Right ventricle myocardium superior (tissue), 1 donor: ENCODE measurements at regions not wholly inside any gene's neighbourhood (a gene's known extent, or its start where the extent isn't known, plus 50 kb on each side); places are given as distances from the start of the nearest gene placed in this dataset.
"Not testable (repeated sequence)": the region's sequence is repeated elsewhere in the genome, so short reads cannot be mapped to it uniquely, and the experiment has no call there.

Experiments used
- ATAC-seq: fragments of 200-7000 bp; cut with Tn5 transposase; one replicate; pipeline ENCODE4 v1.9.1; 2020; ENCODE audit warnings: mild to moderate bottlenecking; ENCODE audit not compliant: poor library complexity
- DNase-seq: peaks from one replicate; pipeline ENCODE4 v3.0.0-alpha.2; 2020
- intact Hi-C: fragments of 100-400 bp; cut with DNase I; formaldehyde crosslinking; loops from one replicate; pipeline ENCODE4 v1.11.2; 2022
- donor health status: DM: no; HTN: yes; CAD: no; lungs with severe emphysema.

DNA sequence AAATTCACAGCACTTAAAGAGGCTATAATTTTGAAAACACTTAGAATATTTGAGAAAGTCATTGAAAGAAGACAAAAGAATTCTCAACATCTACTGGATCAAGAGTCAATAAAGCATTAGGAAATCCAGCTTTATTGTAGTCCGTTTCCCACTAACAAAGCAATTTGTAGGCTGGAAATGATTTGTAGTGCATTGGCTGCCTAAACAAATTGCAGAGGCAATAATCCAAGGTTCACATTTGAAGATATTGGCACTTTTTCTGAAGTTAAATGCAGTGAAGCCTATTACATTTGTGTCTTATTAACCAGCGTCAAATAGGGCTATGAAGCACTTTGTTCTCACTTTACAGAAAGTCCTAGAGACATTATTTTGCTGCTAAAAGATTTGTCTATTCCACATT is 848.1 kb upstream of the SLITRK1 start:
- DNase-seq (no peak), ATAC-seq (no peak)
- intact Hi-C loops, result no loop called here

DNA sequence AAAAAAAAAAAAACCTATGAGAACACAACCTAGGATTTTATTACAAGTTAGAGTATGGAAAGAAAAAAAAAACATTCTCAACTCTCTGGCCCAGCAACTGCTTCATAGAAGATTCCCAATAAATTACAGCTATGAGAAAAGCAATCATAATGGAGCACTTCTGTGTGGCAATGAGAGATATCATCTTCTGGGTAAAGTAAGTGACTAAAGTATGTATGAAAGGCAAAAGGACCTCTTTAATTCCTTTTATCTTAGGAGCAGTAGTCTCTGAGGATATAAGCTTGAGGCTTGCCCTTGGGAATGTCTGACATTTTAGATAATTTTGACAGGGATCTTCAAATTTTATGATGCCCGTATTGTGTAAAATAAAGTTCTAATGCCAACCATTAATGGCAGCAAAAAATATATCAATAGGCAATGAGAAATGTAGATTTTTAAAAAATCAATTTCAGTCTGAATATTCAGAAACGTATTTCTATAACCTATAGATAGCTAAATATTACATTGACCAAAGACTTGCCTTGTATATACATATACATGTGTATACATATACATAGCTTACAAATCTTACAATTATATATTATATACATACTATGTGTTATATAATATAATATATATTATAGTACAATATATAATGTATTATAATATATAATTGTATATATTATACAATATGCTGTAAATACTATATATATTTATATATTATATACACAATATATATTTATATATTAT is 823.9 kb upstream of the SLITRK1 start:
- intact Hi-C loops, result no loop called here
- DNase-seq (no peak), ATAC-seq (no peak)

DNA sequence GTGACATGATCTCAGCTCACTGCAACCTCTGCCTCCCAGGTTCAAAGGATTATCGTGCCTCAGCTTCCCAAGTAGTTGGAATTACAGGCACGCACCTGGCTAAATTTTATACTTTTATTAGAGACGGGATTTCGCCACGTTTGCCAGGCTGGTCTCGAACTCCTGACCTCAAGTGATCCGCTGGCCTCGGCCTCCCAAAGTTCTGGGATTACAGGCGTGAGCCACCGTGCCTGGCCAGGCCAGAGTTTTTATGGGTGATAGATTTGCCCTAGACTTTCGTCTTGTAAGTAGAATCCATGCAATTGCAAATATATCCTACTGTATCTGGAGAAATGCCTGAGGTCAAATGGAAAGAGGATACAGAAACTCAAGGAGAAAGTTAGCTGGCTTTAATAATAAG is 819.9 kb upstream of the SLITRK1 start:
- ATAC-seq (no peak), DNase-seq (no peak)
- intact Hi-C loops, result no loop called here

DNA sequence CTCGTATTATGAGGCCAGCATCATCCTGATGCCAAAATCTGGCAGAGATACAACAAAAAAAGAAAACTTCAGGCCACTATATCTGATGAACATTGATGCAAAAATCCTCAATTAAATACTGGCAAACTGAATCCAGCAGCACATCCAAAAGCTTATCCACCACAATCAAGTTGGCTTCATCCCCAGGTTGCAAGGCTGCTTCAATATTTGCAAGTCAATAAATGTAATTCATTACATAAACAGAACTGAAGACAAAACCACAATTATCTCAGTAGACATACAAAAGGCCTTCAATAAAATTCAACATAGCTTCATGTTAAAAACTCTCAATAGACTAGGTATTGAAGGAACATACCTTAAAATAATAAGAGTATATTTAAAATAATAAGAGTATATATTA is 815.3 kb upstream of the SLITRK1 start:
- DNase-seq, result not testable (repeated sequence)

DNA sequence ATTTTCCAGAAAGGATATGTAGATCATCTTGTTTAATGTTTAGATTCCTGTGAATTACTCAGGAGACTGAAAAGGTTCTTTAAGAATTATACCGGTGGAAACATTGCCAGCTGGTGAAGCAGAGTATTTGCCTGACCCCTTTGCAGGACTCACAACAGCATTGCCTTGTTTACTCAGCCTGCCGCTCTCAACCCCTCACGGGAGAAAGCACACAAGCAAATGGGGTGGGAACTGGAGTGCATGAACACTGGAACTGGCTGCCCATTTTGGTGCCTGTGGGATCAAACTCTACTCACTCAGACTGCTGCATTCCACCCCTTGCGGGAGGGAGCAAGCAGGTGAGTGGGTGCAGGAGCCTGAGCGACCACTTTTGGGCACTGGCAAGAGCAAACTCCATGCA is 804.7 kb upstream of the SLITRK1 start:
- intact Hi-C loops, result no loop called here
- DNase-seq (no peak), ATAC-seq (no peak)

More for the DNA sequence above, 815.3 kb upstream of the SLITRK1 start:
- ATAC-seq, intact Hi-C loops: not testable (repeated sequence)

DNA sequence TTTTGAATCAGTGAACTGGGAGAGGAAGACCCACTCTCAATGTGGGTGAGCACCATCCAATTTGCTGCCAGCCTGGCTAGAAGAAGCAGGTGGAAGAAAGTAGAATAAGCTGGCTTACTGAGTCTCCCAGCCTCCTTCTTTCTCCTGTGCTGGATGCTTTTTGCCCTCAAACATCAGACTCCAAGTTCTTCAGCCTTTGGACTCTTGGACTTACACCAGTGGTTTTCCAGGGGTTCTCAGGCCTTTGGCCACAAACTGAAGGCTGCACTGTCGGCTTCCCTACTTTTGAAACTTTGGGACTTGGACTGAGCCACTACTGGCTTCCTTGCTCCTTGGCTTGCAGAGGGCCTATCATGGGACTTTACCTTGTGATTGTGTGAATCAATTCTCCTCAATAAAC is 804.2 kb upstream of the SLITRK1 start:
- ATAC-seq (no peak), DNase-seq (no peak)
- intact Hi-C loops, result no loop called here

DNA sequence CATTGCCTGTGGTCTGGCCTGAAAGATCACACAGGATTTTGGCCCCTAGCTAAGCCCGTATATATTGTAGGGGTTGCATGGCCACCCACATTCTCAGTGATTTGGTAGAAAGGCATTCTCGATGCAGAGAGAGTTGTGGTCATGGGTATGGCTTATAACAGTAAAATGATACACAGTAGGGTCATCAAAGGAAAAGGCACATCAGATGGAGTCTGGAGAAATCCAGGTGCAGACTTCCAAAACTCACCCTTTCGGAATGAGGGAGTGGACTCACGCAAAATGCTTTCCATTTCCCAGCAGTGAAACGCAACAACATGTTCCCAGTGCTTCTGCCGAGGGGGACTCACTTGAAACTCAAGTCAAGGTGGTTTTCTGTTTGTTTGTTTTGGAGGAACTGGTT is 802.5 kb upstream of the SLITRK1 start:
- intact Hi-C loops, result no loop called here
- ATAC-seq, result no peak
- no peak for DNase-seq

DNA sequence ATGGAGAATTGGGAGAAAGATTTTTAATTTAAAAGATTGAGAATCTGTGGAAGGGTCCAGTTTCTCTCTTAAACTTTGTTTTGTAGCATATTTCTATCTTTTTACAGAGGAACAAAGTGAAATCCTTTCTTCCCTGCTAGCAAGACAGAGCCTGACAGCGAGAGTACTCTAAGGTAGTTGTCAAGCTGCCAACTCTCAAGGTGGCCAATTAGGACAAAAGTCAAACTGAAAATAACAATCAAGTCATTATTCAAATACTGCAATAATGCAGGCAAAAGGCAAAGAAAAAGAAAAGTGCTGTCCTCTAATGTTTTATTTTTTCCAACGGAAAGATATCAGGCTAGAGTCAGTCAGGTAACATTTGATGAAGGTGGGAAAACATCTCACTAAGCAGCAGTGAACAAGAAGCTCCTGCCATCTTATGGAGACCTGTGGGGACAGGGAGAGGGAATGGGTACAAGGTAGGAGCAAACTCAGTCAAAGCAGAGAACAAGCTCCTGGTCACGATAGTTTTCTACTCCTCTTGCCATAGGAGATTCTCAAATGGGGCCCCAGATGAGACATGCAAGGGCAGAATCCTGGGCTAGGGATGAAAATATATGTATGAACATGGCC is 801.9 kb upstream of the SLITRK1 start:
- ATAC-seq (peak; percentile 89), DNase-seq (no peak)
- intact Hi-C loops, result no loop called here

DNA sequence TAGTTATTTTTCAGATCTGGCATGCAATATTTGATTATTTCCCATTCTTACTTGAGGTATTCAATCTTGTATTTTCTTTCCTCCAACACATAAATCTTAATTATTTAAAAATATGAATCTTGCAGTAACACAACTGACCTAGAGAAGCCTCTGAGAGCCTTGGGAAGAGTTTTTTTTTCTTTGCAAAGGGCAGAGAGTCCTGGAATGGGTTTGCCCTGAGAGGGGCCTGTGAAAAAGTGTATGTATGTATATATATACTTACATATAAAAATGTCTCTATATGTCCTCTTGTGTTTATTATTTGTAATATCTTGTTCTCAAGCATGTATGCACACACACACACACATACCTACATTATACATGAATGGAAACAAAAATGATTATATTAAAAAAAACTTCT is 801.2 kb upstream of the SLITRK1 start:
- ATAC-seq (peak; percentile 66), DNase-seq (no peak)
- intact Hi-C loops, result no loop called here

DNA sequence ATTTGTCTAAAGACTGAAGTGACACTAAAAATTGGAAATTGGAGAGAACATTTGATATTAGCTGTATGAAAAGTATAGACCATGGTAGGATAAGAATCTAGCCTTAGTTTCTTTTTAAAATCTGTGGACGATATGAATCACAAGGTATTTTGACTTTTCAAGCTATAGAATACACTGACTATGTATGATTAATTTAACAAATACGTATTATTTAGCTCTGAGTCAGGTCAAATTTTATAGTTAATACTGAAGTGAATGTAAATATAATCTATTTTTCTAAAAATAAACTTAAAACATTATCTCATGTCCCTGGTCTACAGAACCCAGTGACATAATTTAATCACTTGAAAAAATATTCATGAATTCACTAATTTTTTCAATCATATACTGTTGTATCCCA is 795.6 kb upstream of the SLITRK1 start:
- intact Hi-C loops, result no loop called here

DNA sequence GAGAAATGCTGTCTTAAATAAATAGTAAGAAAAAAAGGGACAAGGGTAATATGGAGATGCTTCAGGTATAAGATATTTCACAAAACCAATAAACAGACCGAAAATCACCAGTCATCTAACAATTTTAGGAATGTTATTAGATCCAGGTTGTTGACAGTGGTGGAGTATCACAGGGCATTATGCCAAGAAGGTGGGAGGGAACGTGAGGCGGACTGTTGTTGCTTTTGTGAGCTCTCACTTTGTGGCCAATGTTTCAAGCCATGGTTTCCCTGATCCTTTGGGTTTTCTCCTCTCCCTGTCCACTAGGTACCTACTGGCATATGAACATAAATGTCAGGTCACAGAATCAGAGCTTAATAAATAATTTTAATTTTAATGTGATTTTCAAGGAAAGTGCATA is 790.3 kb upstream of the SLITRK1 start:
- intact Hi-C loops, result no loop called here
- no peak for DNase-seq
- ATAC-seq, result no peak

More for the DNA sequence above, 795.6 kb upstream of the SLITRK1 start:
- ATAC-seq (no peak), DNase-seq (no peak)

DNA sequence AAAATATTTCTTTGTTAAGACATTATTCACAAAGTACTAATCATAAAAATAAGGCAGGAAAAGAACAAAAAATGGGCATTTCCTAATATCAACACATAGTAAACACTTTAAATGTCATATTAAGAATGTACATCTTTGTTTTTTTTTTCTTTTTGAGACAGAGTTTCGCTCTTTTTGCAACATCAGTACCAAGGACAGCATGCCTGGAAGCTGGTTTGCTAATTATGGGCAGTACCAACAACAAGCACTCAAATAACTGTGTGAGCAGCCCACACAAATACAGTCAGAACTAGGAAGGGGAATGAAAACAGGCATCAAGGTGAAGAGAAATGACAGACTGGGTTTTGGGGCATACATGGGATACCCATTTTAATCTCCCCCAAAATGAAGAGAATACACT is 788.0 kb upstream of the SLITRK1 start:
- intact Hi-C loops, result no loop called here
- DNase-seq (no peak), ATAC-seq (no peak)

DNA sequence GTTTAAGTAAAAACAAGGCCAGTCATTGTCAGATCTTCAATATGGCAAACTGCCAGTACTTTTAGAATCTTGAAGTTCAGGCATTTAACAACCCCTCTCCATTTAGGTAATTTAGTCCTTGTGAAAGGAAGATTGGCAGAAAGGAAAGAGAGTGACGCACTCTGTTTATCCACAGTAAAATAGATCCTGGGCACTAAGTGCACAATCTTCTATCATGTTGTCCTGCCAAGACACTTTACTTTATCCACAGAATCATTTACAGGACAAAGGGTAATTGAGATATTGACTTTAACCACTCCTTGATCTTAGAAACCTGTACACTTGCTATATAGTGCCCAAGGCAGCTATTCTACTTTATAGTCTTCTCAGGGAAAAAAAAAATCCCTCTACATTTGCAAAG is 786.4 kb upstream of the SLITRK1 start:
- ATAC-seq (no peak), DNase-seq (no peak)
- intact Hi-C loops, result no loop called here

DNA sequence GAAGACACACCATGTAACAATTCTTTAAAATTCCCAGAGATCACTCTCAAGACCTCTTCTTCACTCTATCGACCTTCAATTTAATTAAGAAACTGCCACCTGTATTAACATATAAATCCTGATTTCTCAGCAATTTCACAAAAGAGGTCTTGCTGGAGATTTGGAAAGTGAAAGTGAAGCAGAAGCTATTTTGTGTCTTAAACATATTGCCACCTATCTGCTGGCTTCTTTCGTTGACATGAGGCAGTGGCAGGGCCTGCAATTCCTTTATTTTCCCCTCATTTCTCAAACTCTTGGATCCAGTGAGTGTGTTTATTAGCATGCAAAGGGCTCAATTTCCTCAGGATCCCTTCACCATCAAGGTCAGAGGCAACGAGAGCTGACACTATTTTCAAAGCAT is 780.2 kb upstream of the SLITRK1 start:
- intact Hi-C loops, result no loop called here
- no peak for ATAC-seq
- no peak for DNase-seq

DNA sequence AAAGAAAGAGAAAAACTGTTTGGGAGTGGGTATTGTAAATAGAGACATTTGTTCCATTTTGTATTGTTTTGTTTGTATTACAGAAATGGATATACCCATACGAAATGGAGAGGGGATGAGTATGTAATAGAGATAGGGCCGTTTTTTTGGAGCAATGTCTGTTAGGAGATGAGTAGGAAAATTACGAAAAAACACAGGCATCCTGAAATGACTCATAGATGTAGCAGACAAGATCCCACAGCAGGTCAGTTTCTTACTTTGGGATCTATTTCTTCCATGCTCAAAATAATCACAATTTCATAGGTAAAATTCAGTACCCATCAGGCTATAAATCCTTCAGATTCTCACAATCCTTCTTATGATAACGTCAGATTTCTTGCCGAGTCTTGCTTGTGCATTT is 779.4 kb upstream of the SLITRK1 start:
- no peak for ATAC-seq
- DNase-seq, result no peak
- intact Hi-C loops, result no loop called here

DNA sequence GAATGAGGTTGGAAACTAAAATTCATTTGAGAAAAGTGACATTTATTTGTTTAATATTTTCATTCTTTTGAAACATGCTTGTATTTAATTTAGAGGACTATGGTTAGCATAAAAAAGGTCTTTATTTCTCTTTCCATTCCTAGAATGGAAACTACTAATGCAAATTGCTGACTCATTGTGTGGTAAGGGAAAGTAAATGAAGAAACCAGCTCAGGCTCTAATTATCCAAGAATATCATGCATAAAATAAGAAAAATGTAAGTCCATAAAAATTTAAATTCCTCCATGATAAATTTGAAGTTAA is 777.0 kb upstream of the SLITRK1 start:
- ATAC-seq (no peak), DNase-seq (no peak)
- intact Hi-C loops, result no loop called here

DNA sequence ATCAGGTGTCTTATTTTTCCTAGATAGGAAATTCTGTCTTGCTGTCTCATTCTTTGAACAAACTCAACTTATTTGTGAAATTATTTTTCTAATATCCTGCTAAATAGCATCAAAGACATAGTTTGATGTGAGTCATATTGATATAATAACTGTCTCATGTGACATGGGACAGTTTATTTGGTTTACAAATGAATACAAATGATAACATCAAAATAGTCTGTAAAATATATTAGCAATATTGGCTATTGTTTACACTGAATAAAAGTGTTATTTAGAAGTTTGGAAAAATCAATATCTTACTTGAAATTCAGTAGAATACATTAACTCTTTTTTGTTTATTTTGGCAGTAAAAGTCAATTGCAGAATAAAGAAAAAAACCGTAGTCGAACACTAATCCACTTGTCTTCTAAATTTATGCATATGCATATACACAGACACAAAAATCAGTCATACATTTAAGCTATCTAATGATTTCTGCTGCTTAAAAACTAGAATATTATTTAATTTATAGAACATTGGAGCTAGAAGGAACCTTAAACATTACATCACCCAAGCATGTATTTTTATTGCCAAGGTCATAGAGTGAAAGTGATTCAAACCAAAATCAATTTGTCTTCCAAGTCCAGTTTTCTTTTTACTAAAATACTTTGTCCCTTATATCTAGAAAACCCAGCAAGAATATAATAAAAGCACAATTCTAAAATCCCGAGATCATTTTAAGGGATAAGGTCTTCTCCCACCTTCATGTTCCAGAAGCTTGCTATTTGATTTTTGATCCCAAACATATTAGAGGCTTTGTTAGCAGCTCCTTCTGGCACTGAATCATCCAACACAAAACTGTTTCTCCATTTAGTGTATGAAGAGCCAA is 776.5 kb upstream of the SLITRK1 start:
- intact Hi-C loops, result no loop called here
- DNase-seq (no peak), ATAC-seq (no peak)

DNA sequence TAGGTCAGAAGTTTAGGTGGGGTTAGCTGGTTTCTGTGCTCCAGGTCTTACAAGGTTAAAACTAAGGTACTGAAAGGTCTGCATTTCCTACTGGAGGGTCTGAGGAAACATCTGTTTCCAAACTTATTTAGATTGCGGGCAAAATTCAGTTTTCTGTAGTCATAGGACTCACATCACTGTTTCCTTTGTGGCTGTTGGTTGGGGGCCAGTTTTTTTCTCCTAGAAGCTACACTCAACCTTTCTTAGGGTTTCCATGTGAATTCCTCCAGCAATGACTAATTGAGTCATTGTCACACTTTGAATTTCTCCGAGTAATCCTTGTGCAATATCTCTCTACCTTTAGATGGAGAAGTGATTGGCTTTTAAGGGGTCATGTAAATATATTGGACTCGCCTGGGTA is 773.4 kb upstream of the SLITRK1 start:
- DNase-seq, result no peak
- intact Hi-C loops, result no loop called here
- no peak for ATAC-seq

DNA sequence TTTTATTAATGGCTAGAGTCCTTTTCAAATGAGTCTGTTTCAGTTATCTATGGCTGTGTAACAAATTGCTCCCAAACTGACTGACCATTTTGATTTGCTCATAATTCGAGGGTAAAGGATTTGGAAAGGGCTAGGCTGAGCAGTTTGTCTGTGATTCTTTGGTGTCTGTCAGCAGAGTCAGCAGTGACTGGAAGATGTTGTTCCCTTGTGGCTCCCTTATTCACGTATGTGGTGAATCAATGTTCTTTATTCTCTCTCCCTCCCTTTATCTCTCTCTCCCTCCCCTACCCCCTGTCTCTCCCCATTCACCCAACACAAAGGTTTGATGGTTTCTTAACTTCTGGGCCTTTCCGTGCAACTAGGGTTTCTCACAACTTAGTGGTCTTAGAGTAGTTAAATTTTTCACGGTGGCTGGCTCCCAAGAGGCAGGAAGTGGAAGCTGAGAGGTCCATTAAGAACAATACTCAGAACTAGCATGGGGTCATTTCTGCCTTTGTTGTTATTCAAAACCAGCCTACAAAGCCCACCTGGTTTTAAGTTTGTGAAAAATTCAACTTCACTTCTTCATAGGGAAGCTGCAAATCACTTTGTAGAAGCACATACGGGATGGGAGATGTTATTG is 772.5 kb upstream of the SLITRK1 start:
- intact Hi-C loops, result no loop called here
- DNase-seq (no peak), ATAC-seq (no peak)
